ENCODE measurements at regions not wholly inside any gene's neighbourhood (a gene's known extent, or its start where the extent isn't known, plus 50 kb on each side); places are given as distances from the start of the nearest gene placed in this dataset.

DNA sequence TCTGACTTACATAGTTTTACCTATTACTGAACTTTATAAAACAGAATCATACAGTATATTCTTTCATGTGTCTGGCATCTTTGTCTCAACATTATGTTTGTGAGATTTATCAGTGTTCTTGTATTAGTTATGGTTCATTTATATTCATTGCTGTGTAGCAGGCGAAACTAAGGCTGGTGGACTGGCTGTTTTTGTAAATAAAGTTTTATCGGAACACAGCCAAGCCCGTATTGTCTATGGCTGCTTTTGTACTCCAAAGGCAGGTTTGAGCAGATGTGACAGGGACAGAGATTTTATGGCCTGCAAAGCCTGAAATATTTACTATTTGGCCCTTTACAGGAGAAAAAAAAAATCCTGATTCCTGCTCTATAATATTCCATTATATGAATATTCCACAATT, 405.8 kb upstream of the RGS6 start (continued):
- TF ChIP-seq, protein P1, sequence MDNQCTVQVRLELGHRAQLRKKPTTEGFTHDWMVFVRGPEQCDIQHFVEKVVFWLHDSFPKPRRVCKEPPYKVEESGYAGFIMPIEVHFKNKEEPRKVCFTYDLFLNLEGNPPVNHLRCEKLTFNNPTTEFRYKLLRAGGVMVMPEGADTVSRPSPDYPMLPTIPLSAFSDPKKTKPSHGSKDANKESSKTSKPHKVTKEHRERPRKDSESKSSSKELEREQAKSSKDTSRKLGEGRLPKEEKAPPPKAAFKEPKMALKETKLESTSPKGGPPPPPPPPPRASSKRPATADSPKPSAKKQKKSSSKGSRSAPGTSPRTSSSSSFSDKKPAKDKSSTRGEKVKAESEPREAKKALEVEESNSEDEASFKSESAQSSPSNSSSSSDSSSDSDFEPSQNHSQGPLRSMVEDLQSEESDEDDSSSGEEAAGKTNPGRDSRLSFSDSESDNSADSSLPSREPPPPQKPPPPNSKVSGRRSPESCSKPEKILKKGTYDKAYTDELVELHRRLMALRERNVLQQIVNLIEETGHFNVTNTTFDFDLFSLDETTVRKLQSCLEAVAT (IDR thresholded peaks at IDR 0.05) = no peak
- TF ChIP-seq, protein P2, sequence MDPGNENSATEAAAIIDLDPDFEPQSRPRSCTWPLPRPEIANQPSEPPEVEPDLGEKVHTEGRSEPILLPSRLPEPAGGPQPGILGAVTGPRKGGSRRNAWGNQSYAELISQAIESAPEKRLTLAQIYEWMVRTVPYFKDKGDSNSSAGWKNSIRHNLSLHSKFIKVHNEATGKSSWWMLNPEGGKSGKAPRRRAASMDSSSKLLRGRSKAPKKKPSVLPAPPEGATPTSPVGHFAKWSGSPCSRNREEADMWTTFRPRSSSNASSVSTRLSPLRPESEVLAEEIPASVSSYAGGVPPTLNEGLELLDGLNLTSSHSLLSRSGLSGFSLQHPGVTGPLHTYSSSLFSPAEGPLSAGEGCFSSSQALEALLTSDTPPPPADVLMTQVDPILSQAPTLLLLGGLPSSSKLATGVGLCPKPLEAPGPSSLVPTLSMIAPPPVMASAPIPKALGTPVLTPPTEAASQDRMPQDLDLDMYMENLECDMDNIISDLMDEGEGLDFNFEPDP (CRISPR knock-in tag; IDR thresholded peaks at IDR 0.05) = no peak
- TF ChIP-seq SIX5 (IDR thresholded peaks at IDR 0.05; ENCODE audit: borderline replicate concordance in 1 of 2, insufficient read depth in 1 of 2, low read depth in 1 of 2, low read length in 2 of 2) (no peak), TGIF2 (CRISPR knock-in tag; IDR thresholded peaks at IDR 0.05) (no peak)
- TF ChIP-seq, protein P3, sequence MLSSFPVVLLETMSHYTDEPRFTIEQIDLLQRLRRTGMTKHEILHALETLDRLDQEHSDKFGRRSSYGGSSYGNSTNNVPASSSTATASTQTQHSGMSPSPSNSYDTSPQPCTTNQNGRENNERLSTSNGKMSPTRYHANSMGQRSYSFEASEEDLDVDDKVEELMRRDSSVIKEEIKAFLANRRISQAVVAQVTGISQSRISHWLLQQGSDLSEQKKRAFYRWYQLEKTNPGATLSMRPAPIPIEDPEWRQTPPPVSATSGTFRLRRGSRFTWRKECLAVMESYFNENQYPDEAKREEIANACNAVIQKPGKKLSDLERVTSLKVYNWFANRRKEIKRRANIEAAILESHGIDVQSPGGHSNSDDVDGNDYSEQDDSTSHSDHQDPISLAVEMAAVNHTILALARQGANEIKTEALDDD (IDR thresholded peaks at IDR 0.05) = no peak
- TF ChIP-seq, protein P4, sequence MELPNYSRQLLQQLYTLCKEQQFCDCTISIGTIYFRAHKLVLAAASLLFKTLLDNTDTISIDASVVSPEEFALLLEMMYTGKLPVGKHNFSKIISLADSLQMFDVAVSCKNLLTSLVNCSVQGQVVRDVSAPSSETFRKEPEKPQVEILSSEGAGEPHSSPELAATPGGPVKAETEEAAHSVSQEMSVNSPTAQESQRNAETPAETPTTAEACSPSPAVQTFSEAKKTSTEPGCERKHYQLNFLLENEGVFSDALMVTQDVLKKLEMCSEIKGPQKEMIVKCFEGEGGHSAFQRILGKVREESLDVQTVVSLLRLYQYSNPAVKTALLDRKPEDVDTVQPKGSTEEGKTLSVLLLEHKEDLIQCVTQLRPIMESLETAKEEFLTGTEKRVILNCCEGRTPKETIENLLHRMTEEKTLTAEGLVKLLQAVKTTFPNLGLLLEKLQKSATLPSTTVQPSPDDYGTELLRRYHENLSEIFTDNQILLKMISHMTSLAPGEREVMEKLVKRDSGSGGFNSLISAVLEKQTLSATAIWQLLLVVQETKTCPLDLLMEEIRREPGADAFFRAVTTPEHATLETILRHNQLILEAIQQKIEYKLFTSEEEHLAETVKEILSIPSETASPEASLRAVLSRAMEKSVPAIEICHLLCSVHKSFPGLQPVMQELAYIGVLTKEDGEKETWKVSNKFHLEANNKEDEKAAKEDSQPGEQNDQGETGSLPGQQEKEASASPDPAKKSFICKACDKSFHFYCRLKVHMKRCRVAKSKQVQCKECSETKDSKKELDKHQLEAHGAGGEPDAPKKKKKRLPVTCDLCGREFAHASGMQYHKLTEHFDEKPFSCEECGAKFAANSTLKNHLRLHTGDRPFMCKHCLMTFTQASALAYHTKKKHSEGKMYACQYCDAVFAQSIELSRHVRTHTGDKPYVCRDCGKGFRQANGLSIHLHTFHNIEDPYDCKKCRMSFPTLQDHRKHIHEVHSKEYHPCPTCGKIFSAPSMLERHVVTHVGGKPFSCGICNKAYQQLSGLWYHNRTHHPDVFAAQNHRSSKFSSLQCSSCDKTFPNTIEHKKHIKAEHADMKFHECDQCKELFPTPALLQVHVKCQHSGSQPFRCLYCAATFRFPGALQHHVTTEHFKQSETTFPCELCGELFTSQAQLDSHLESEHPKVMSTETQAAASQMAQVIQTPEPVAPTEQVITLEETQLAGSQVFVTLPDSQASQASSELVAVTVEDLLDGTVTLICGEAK (IDR thresholded peaks at IDR 0.05) = peak; percentile 86
- TF ChIP-seq, protein P4 (CRISPR knock-in tag; IDR thresholded peaks at IDR 0.05) = no peak

All from K562 (cell line).